ENCODE measurements at regions not wholly inside any gene's neighbourhood (a gene's known extent, or its start where the extent isn't known, plus 50 kb on each side); places are given as distances from the start of the nearest gene placed in this dataset.

GRCh38 chr16:85248857-85249256, 136.6 kb upstream of the CIBAR2 start:
- no peaks in the 10 kb centered on the region for H3K36me3 ChIP-seq (ENCODE audit: insufficient read depth, low read length)
- WGBS: 95% methylated on average over 7 of the region's 7 CpGs
- H3K27ac ChIP-seq (ENCODE audit: low read depth, low read length): no peak overlapping the region
- H3K4me3 ChIP-seq (ENCODE audit: low read length): no peak overlapping the region
- no peaks in the 10 kb centered on the region for H3K9me3 ChIP-seq (ENCODE audit: insufficient read depth, low read depth, low read length)
- no peaks in the 10 kb centered on the region for H3K27me3 ChIP-seq (ENCODE audit: insufficient read depth, low read length)
- no peaks in the 10 kb centered on the region for H3K4me1 ChIP-seq (ENCODE audit: insufficient read depth, low read length)
- H3K9ac ChIP-seq (ENCODE audit: low read depth, low read length): no peak overlapping the region

GRCh38 chr16:85249418-85250146, 137.3 kb upstream of the CIBAR2 start:
- no peak overlapping the region for H3K9ac ChIP-seq (ENCODE audit: low read depth, low read length)
- no peaks in the 10 kb centered on the region for H3K36me3 ChIP-seq (ENCODE audit: insufficient read depth, low read length)
- no peak overlapping the region for H3K27ac ChIP-seq (ENCODE audit: low read depth, low read length)
- H3K9me3 ChIP-seq (ENCODE audit: insufficient read depth, low read depth, low read length): no peaks in the 10 kb centered on the region
- H3K27me3 ChIP-seq (ENCODE audit: insufficient read depth, low read length): no peaks in the 10 kb centered on the region
- 92% methylated on average over 31 of the region's 31 CpGs for WGBS
- H3K4me3 ChIP-seq (ENCODE audit: low read length): no peak overlapping the region
- H3K4me1 ChIP-seq (ENCODE audit: insufficient read depth, low read length): no peaks in the 10 kb centered on the region

GRCh38 chr16:85250147-85250463, 137.8 kb upstream of the CIBAR2 start:
- Histone ChIP-seq H3K27ac (ENCODE audit: low read depth, low read length) (no peak overlapping the region), H3K4me1 (ENCODE audit: insufficient read depth, low read length) (no peaks in the 10 kb centered on the region), H3K36me3 (ENCODE audit: insufficient read depth, low read length) (no peaks in the 10 kb centered on the region), H3K9me3 (ENCODE audit: insufficient read depth, low read depth, low read length) (no peaks in the 10 kb centered on the region), H3K4me3 (ENCODE audit: low read length) (no peak overlapping the region), H3K9ac (ENCODE audit: low read depth, low read length) (no peak overlapping the region), H3K27me3 (ENCODE audit: insufficient read depth, low read length) (no peaks in the 10 kb centered on the region)
- 81% methylated on average over 13 of the region's 13 CpGs for WGBS

GRCh38 chr16:85250609-85251223, 138.4 kb upstream of the CIBAR2 start:
- H3K9ac ChIP-seq (ENCODE audit: low read depth, low read length): no peak overlapping the region
- no peak overlapping the region for H3K27ac ChIP-seq (ENCODE audit: low read depth, low read length)
- no peaks in the 10 kb centered on the region for H3K4me1 ChIP-seq (ENCODE audit: insufficient read depth, low read length)
- no peak overlapping the region for H3K4me3 ChIP-seq (ENCODE audit: low read length)
- H3K9me3 ChIP-seq (ENCODE audit: insufficient read depth, low read depth, low read length): no peaks in the 10 kb centered on the region
- no peaks in the 10 kb centered on the region for H3K27me3 ChIP-seq (ENCODE audit: insufficient read depth, low read length)
- H3K36me3 ChIP-seq (ENCODE audit: insufficient read depth, low read length): no peaks in the 10 kb centered on the region
- WGBS: 93% methylated on average over 13 of the region's 14 CpGs

- 91% methylated on average over 21 of the region's 21 CpGs for WGBS
These were observed 139.0 kb upstream of the CIBAR2 start for GRCh38 chr16:85251225-85251760.

GRCh38 chr16:85252014-85252413, 139.7 kb upstream of the CIBAR2 start:
- Histone ChIP-seq H3K27ac (ENCODE audit: low read depth, low read length) (no peak overlapping the region), H3K9ac (ENCODE audit: low read depth, low read length) (no peak overlapping the region), H3K4me3 (ENCODE audit: low read length) (no peak overlapping the region), H3K36me3 (ENCODE audit: insufficient read depth, low read length) (no peaks in the 10 kb centered on the region), H3K4me1 (ENCODE audit: insufficient read depth, low read length) (no peaks in the 10 kb centered on the region), H3K27me3 (ENCODE audit: insufficient read depth, low read length) (no peaks in the 10 kb centered on the region), H3K9me3 (ENCODE audit: insufficient read depth, low read depth, low read length) (no peaks in the 10 kb centered on the region)
- 89% methylated on average over 14 of the region's 14 CpGs for WGBS

More at GRCh38 chr16:85251225-85251760, 139.0 kb upstream of the CIBAR2 start:
- Histone ChIP-seq H3K27me3 (ENCODE audit: insufficient read depth, low read length) (no peaks in the 10 kb centered on the region), H3K27ac (ENCODE audit: low read depth, low read length) (no peak overlapping the region), H3K9ac (ENCODE audit: low read depth, low read length) (no peak overlapping the region), H3K4me3 (ENCODE audit: low read length) (no peak overlapping the region), H3K4me1 (ENCODE audit: insufficient read depth, low read length) (no peaks in the 10 kb centered on the region), H3K36me3 (ENCODE audit: insufficient read depth, low read length) (no peaks in the 10 kb centered on the region), H3K9me3 (ENCODE audit: insufficient read depth, low read depth, low read length) (no peaks in the 10 kb centered on the region)

- Histone ChIP-seq H3K36me3 (ENCODE audit: insufficient read depth, low read length) (no peaks in the 10 kb centered on the region), H3K4me3 (ENCODE audit: low read length) (no peak overlapping the region), H3K27ac (ENCODE audit: low read depth, low read length) (no peak overlapping the region), H3K9ac (ENCODE audit: low read depth, low read length) (no peak overlapping the region), H3K27me3 (ENCODE audit: insufficient read depth, low read length) (no peaks in the 10 kb centered on the region), H3K9me3 (ENCODE audit: insufficient read depth, low read depth, low read length) (no peaks in the 10 kb centered on the region), H3K4me1 (ENCODE audit: insufficient read depth, low read length) (no peaks in the 10 kb centered on the region)
- 92% methylated on average over 9 of the region's 9 CpGs for WGBS
These were observed 140.2 kb upstream of the CIBAR2 start for GRCh38 chr16:85252461-85252860.

- Histone ChIP-seq H3K4me3 (ENCODE audit: low read length) (no peak overlapping the region), H3K36me3 (ENCODE audit: insufficient read depth, low read length) (no peaks in the 10 kb centered on the region), H3K9me3 (ENCODE audit: insufficient read depth, low read depth, low read length) (no peaks in the 10 kb centered on the region), H3K4me1 (ENCODE audit: insufficient read depth, low read length) (no peaks in the 10 kb centered on the region), H3K27me3 (ENCODE audit: insufficient read depth, low read length) (no peaks in the 10 kb centered on the region), H3K27ac (ENCODE audit: low read depth, low read length) (no peak overlapping the region), H3K9ac (ENCODE audit: low read depth, low read length) (no peak overlapping the region)
- 59% methylated on average over 22 of the region's 22 CpGs for WGBS
These were observed 141.0 kb upstream of the CIBAR2 start for GRCh38 chr16:85253084-85253941.

- H3K27ac ChIP-seq (ENCODE audit: low read depth, low read length): no peak overlapping the region
- no peak overlapping the region for H3K9ac ChIP-seq (ENCODE audit: low read depth, low read length)
- no peaks in the 10 kb centered on the region for H3K36me3 ChIP-seq (ENCODE audit: insufficient read depth, low read length)
- no peaks in the 10 kb centered on the region for H3K27me3 ChIP-seq (ENCODE audit: insufficient read depth, low read length)
- H3K4me1 ChIP-seq (ENCODE audit: insufficient read depth, low read length): no peaks in the 10 kb centered on the region
- H3K4me3 ChIP-seq (ENCODE audit: low read length): no peak overlapping the region
- H3K9me3 ChIP-seq (ENCODE audit: insufficient read depth, low read depth, low read length): no peaks in the 10 kb centered on the region
- 94% methylated on average over 9 of the region's 9 CpGs for WGBS
These were observed 141.8 kb upstream of the CIBAR2 start for GRCh38 chr16:85254051-85254450.

- H3K27me3 ChIP-seq (ENCODE audit: insufficient read depth, low read length): no peaks in the 10 kb centered on the region
- H3K4me1 ChIP-seq (ENCODE audit: insufficient read depth, low read length): no peaks in the 10 kb centered on the region
- no peaks in the 10 kb centered on the region for H3K9me3 ChIP-seq (ENCODE audit: insufficient read depth, low read depth, low read length)
- no peaks in the 10 kb centered on the region for H3K36me3 ChIP-seq (ENCODE audit: insufficient read depth, low read length)
- WGBS: 95% methylated on average over 24 of the region's 24 CpGs
- H3K4me3 ChIP-seq (ENCODE audit: low read length): no peak overlapping the region
- no peak overlapping the region for H3K27ac ChIP-seq (ENCODE audit: low read depth, low read length)
- no peak overlapping the region for H3K9ac ChIP-seq (ENCODE audit: low read depth, low read length)
These were observed 142.6 kb upstream of the CIBAR2 start for GRCh38 chr16:85254921-85255320.

GRCh38 chr16:85255777-85256176, 143.5 kb upstream of the CIBAR2 start:
- Histone ChIP-seq H3K27me3 (ENCODE audit: insufficient read depth, low read length) (no peaks in the 10 kb centered on the region), H3K36me3 (ENCODE audit: insufficient read depth, low read length) (no peaks in the 10 kb centered on the region), H3K4me1 (ENCODE audit: insufficient read depth, low read length) (no peaks in the 10 kb centered on the region), H3K4me3 (ENCODE audit: low read length) (no peak overlapping the region), H3K27ac (ENCODE audit: low read depth, low read length) (no peak overlapping the region), H3K9me3 (ENCODE audit: insufficient read depth, low read depth, low read length) (no peaks in the 10 kb centered on the region), H3K9ac (ENCODE audit: low read depth, low read length) (no peak overlapping the region)
- WGBS: 94% methylated on average over 10 of the region's 10 CpGs
